Gastroesophageal sphincter (tissue), 4 donors: ENCODE measurements at regions not wholly inside any gene's neighbourhood (a gene's known extent, or its start where the extent isn't known, plus 50 kb on each side); places are given as distances from the start of the nearest gene placed in this dataset.

ENCODE experiments used
- ATAC-seq: fragments of 150-250 bp; one replicate; pipeline ENCODE4 v1.9.1; 2016; ENCODE audit warnings: mild to moderate bottlenecking, moderate library complexity
- H3K27ac ChIP-seq, 4 donors: fragments of 200-600 bp; sonication (generic) in 3 of 4; 1 replicate in 3 of 4; 2 replicates in 1 of 4; pipeline ENCODE4 v1.5.1; 2016 to 2019
- H3K27me3 ChIP-seq: fragments of 200-600 bp; sonication (generic); one replicate; pipeline ENCODE4 v1.5.1; 2019
- H3K36me3 ChIP-seq, 2 donors: fragments of 200-600 bp; sonication (generic); one replicate each; pipeline ENCODE4 v1.5.1; 2019; ENCODE audit warnings: control low read depth in 1 of 2
- H3K4me1 ChIP-seq, 3 donors: fragments of 200-600 bp; sonication (generic); 1 replicate in 2 of 3; 2 replicates in 1 of 3; pipeline ENCODE4 v1.5.1; 2016 to 2019; ENCODE audit warnings: control low read depth in 2 of 3
- H3K4me3 ChIP-seq, 2 donors: fragments of 200-600 bp; sonication (generic); one replicate each; pipeline ENCODE4 v1.5.1; 2019; ENCODE audit warnings: mild to moderate bottlenecking in 1 of 2, moderate library complexity in 1 of 2
- H3K9me3 ChIP-seq, 3 donors: fragments of 200-600 bp; sonication (generic); one replicate each; pipeline ENCODE4 v1.5.1; 2017 to 2019; ENCODE audit warnings: control low read depth in 2 of 3
- CTCF ChIP-seq, 4 experiments: fragments of 200-600 bp in 2 of 4; fragments of 450-650 bp in 2 of 4; sonication (generic) in 1 of 4; IDR thresholded peaks; one replicate each; pipeline ENCODE4 v1.5.1; 2017 to 2019; ENCODE audit warnings: antibody characterized with exemption in 4 of 4, mild to moderate bottlenecking in 2 of 4, moderate library complexity in 2 of 4
- EP300 ChIP-seq: sonication (generic); formaldehyde crosslinking; IDR thresholded peaks from one replicate; pipeline ENCODE4 v1.6.1; 2017; ENCODE audit warnings: antibody characterized with exemption, mild to moderate bottlenecking
- POLR2A ChIP-seq, 2 donors: fragments of 450-650 bp; IDR thresholded peaks; one replicate each; pipeline ENCODE4 v1.6.1; 2017; ENCODE audit warnings: antibody characterized with exemption in 2 of 2, mild to moderate bottlenecking in 2 of 2, moderate library complexity in 1 of 2
- POLR2AphosphoS5 ChIP-seq: sonication (generic); formaldehyde crosslinking; IDR thresholded peaks from one replicate; pipeline ENCODE4 v1.6.1; 2017; ENCODE audit warnings: antibody characterized with exemption
- WGBS, 2 donors: methylation state at CpG; one replicate each; pipeline ENCODE4 v1.1.5; 2018; ENCODE audit warnings: low coverage in 1 of 2; 5-methylcytosine and 5-hydroxymethylcytosine counted together

GRCh38 chr2:175808078-175808477 is 194.0 kb downstream of the LNPK start:
- Histone ChIP-seq H3K27ac (no peak overlapping the region), H3K36me3 (no peaks in the 10 kb centered on the region), H3K4me1 (no peaks in the 10 kb centered on the region), H3K9me3 (no peaks in the 10 kb centered on the region), H3K27me3 (no peaks in the 10 kb centered on the region), H3K4me3 (no peak overlapping the region)
- TF ChIP-seq CTCF (IDR thresholded peaks at IDR 0.05) (no peak), EP300 (no peak), POLR2AphosphoS5 (no peak), POLR2A (IDR thresholded peaks at IDR 0.05) (no peak)
- no peak for ATAC-seq
- WGBS, 2 donors, result 46 to 57% methylated on average over 1 of the region's 1 CpG

GRCh38 chr2:175807031-175807873 is 194.8 kb downstream of the LNPK start:
- TF ChIP-seq POLR2A (IDR thresholded peaks at IDR 0.05) (no peak), EP300 (no peak), CTCF (IDR thresholded peaks at IDR 0.05) (no peak)
- Histone ChIP-seq H3K9me3 (no peaks in the 10 kb centered on the region), H3K27ac (no peak overlapping the region), H3K4me3 (no peak overlapping the region), H3K27me3 (no peaks in the 10 kb centered on the region), H3K36me3 (no peaks in the 10 kb centered on the region), H3K4me1 (no peaks in the 10 kb centered on the region)
- 63 to 76% methylated on average over 4 to 5 of the region's 5 CpGs for WGBS, 2 donors
- no peak for ATAC-seq

GRCh38 chr2:175806570-175806969 is 195.5 kb downstream of the LNPK start:
- 8 to 36% methylated on average over 3 of the region's 3 CpGs for WGBS, 2 donors
- Histone ChIP-seq H3K4me1 (no peaks in the 10 kb centered on the region), H3K4me3 (no peak overlapping the region), H3K27ac (no peak overlapping the region), H3K36me3 (no peaks in the 10 kb centered on the region), H3K27me3 (no peaks in the 10 kb centered on the region), H3K9me3 (no peaks in the 10 kb centered on the region)
- ATAC-seq, result no peak
- TF ChIP-seq EP300 (no peak), POLR2AphosphoS5 (no peak), CTCF (IDR thresholded peaks at IDR 0.05) (no peak), POLR2A (IDR thresholded peaks at IDR 0.05) (no peak)

- no peak overlapping the region for H3K4me3 ChIP-seq
- WGBS, 2 donors, result 0 to 37% methylated on average over 1 to 4 of the region's 5 CpGs
- no peak overlapping the region for H3K27ac ChIP-seq
- no peaks in the 10 kb centered on the region for H3K9me3 ChIP-seq
- TF ChIP-seq CTCF (IDR thresholded peaks at IDR 0.05) (no peak), POLR2AphosphoS5 (no peak), EP300 (no peak), POLR2A (IDR thresholded peaks at IDR 0.05) (no peak)
- H3K27me3 ChIP-seq, result no peaks in the 10 kb centered on the region
- no peak for ATAC-seq
- H3K4me1 ChIP-seq, result no peaks in the 10 kb centered on the region
- no peaks in the 10 kb centered on the region for H3K36me3 ChIP-seq
These were observed 196.0 kb downstream of the LNPK start for GRCh38 chr2:175806125-175806490.

GRCh38 chr2:175805442-175806124 is 196.5 kb downstream of the LNPK start:
- H3K4me3 ChIP-seq, result no peak overlapping the region
- H3K9me3 ChIP-seq, result no peaks in the 10 kb centered on the region
- WGBS, 2 donors, result 49 to 64% methylated on average over 3 to 5 of the region's 5 CpGs
- H3K36me3 ChIP-seq, result no peaks in the 10 kb centered on the region
- no peaks in the 10 kb centered on the region for H3K4me1 ChIP-seq
- H3K27ac ChIP-seq, result no peak overlapping the region
- TF ChIP-seq POLR2A (IDR thresholded peaks at IDR 0.05), result no peak
- no peak for TF ChIP-seq POLR2AphosphoS5
- TF ChIP-seq EP300, result no peak
- no peak for TF ChIP-seq CTCF (IDR thresholded peaks at IDR 0.05)
- ATAC-seq, result no peak
- no peaks in the 10 kb centered on the region for H3K27me3 ChIP-seq
